Loucy (cell line): ENCODE measurements at regions not wholly inside any gene's neighbourhood (a gene's known extent, or its start where the extent isn't known, plus 50 kb on each side); places are given as distances from the start of the nearest gene placed in this dataset.

ENCODE experiments used
- CTCF ChIP-seq: fragments of 200-600 bp; sonication (generic); conservative IDR thresholded peaks from 2 replicates; pipeline ENCODE4 v1.5.1; 2014; ENCODE audit warnings: mild to moderate bottlenecking, antibody characterized with exemption, low read length
- EZH2phosphoT487 ChIP-seq: fragments of 200-600 bp; IDR thresholded peaks from 2 replicates; pipeline ENCODE4 v1.6.1; 2018; ENCODE audit warnings: antibody characterized with exemption, mild to moderate bottlenecking, moderate library complexity, borderline replicate concordance

DNA sequence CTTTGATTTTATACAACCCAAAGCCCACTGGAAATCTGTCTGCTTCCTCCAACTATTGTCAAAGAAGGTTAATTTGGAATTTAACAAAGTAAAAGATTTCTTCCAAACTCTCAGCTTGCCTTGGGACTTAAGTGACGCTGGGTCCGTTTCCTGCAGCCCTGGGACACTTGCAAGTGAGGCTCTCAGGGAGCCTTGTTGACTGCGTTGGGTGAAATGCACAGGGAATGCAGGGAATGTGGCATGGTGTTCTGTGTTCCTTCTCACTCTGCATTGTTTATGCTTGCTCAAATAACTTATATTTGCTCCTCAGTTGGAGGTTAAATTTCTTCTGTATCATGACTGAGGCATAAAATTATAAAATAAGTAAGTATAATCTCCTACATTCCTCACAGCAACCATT, 60.9 kb upstream of the TJP1 start:
- TF ChIP-seq EZH2phosphoT487 (no peak), CTCF (no peak)
